DMS 273 (cell line): ENCODE measurements at regions not wholly inside any gene's neighbourhood (a gene's known extent, or its start where the extent isn't known, plus 50 kb on each side); places are given as distances from the start of the nearest gene placed in this dataset.

ENCODE experiments used
- DNase-seq: peaks from one replicate; lab custom pipeline; 2025; ENCODE audit not compliant: unreplicated experiment; lab: John Stamatoyannopoulos, UW

GRCh38 chr3:147838652-147839051 lies 429.5 kb downstream of the ZIC1 start:
- no peak for DNase-seq

- no peak for DNase-seq
Observed at GRCh38 chr3:147843331-147843730, 434.2 kb downstream of the ZIC1 start.

GRCh38 chr3:147846293-147846692 lies 437.1 kb downstream of the ZIC1 start:
- no peak for DNase-seq

GRCh38 chr3:147846854-147847478 lies 437.8 kb downstream of the ZIC1 start:
- no peak for DNase-seq

GRCh38 chr3:147851062-147851461 lies 441.9 kb downstream of the ZIC1 start:
- no peak for DNase-seq

- no peak for DNase-seq
Observed at GRCh38 chr3:147854542-147854941, 445.4 kb downstream of the ZIC1 start.

- peak; percentile 9 for DNase-seq
Observed at GRCh38 chr3:147864754-147865354, 455.7 kb downstream of the ZIC1 start.

GRCh38 chr3:147866561-147866960 lies 457.4 kb downstream of the ZIC1 start:
- no peak for DNase-seq

- no peak for DNase-seq
Observed at GRCh38 chr3:147872568-147872967, 463.4 kb downstream of the ZIC1 start.

GRCh38 chr3:147875498-147875897 lies 466.3 kb downstream of the ZIC1 start:
- DNase-seq: no peak

- no peak for DNase-seq
Observed at GRCh38 chr3:147881933-147882332, 472.8 kb downstream of the ZIC1 start.

GRCh38 chr3:147886879-147887278 lies 477.7 kb downstream of the ZIC1 start:
- DNase-seq: no peak

- DNase-seq: no peak
Observed at GRCh38 chr3:147887797-147888196, 478.6 kb downstream of the ZIC1 start.

- no peak for DNase-seq
Observed at GRCh38 chr3:147890114-147890513, 480.9 kb downstream of the ZIC1 start.

- DNase-seq: no peak
Observed at GRCh38 chr3:147895509-147895908, 486.3 kb downstream of the ZIC1 start.

GRCh38 chr3:147900851-147901250 lies 491.7 kb downstream of the ZIC1 start:
- no peak for DNase-seq

GRCh38 chr3:147903026-147903425 lies 493.9 kb downstream of the ZIC1 start:
- no peak for DNase-seq

GRCh38 chr3:147904421-147904820 lies 495.3 kb downstream of the ZIC1 start:
- DNase-seq: no peak

GRCh38 chr3:147906285-147906684 lies 497.1 kb downstream of the ZIC1 start:
- DNase-seq: no peak

GRCh38 chr3:147914532-147914931 lies 505.4 kb downstream of the ZIC1 start:
- DNase-seq: no peak

- DNase-seq: no peak
Observed at GRCh38 chr3:147915057-147915456, 505.9 kb downstream of the ZIC1 start.

GRCh38 chr3:147919496-147919895 lies 510.3 kb downstream of the ZIC1 start:
- no peak for DNase-seq

GRCh38 chr3:147921051-147921450 lies 511.9 kb downstream of the ZIC1 start:
- no peak for DNase-seq
